ACHN (cell line): ENCODE measurements at regions not wholly inside any gene's neighbourhood (a gene's known extent, or its start where the extent isn't known, plus 50 kb on each side); places are given as distances from the start of the nearest gene placed in this dataset.
A peak's percentile ranks its signal among the peaks of the same experiment; 100 is the strongest.

Experiments
- DNase-seq: peaks from one replicate; pipeline ENCODE4 v3.0.0-alpha.2; 2015
- in situ Hi-C: cut with HindIII; loops from 2 replicates; pipeline ENCODE4 v1.10.0; 2017; ENCODE audit warnings: low sequenced_read_pairs, low pct_ligation_motif_present, low pct_unique_long_range_greater_than_20kb

DNA sequence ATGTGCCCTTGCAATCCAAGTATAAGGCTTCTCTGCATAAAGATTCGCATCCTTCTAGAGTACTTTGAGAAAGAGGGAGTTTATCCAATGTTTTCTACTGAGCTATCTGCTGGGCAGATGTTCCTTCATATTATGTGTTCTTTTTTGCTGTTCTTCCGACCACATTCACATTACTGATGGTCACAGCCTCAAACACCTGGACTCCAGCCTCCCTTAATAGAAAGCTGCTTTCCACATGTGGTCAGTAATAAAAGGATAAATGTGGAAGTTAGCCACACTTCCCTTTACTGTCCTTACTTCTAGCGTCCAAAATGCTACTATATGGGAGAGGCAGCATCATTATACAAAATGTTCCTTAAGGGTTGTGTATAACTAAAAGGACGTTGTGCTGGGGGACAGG, 116.9 kb downstream of the CD47 start:
- DNase-seq, result no peak
- in situ Hi-C loops, result no loop called here

DNA sequence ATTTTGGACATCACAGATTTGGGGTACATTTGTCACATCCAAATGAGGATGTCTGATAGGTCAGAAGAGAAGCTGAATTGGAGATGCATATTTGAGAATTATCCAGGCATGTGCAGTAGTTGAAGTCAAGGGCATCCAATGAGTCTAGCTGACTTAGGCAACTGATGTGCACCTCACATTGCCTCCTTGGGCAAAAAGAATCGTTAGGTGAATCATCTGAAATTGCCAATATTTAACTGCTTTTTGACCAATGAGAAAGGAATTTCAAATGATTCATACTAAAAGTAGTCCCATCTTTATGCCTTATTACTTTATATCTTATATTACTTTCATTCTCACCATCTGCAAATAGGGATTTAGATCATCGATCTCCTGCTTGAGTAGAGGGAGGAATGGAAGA, 117.7 kb downstream of the CD47 start:
- in situ Hi-C loops, result no loop called here
- DNase-seq, result peak; percentile 56

DNA sequence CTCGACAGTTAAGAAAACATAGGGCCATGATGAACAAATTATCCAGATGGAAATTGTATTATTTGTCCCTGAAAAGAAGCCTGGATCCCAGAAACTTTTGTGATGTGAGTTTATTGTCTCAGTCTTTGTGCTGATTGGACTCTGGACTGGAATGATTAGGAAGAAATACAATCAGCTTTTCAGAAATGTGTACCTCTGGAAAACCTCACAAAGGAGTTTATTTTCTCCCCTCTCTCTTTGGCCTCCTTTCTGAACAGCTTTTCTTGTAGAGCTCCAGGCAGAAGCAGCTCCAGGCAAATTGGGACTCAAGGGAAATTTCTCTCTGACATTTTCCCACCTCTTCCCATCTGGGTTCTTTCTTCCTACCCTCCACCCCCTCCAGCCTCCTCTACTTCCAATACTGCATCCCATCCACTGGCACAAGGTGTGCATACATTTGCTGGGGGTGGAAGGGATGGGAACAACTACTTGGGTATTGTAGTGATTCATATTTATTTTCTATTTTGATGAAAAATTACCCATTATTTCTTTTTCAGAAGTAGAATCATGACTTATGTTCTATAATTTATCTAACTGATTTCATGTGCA, 119.7 kb downstream of the CD47 start:
- in situ Hi-C loops, result no loop called here
- DNase-seq, result no peak

DNA sequence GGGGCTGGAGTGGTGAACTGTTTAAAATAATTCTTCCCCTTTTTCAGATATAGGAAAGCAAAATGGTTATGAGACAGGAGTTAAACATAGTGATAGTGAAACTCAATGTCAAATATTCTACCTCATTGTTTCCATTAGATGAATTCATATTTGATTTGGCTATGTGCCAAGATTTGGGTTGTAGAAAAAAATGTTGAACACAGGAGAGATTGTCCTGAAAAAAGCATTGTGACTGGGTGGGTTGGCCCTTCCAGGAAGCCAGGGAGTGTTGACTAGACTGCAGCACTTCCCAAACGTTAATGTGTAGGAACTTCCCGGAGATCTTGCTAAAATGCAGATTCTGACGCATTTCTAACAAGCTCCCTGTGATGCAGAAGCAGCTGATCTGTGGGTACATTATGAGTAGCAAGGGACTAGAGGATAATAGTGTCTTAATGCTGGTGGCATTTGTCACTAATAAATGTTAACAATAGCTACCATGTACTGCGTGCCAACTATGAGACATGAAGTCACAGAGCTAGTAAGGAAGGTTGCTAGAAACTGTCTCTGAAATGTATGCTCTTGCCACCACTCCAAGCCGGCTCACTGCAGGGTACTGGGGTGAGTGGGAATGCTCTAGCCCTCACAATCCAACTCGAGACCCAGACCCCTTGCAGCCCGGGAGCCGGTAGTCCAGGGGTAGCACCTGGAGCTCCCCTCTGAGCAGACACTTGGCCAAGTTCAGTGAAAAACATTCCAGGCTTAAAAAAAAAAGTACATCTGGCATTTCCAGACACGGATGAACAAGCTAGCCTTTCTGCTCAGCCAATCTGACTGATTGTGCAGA, 120.6 kb downstream of the CD47 start:
- DNase-seq, result peak; percentile 16
- in situ Hi-C loops, result no loop called here

DNA sequence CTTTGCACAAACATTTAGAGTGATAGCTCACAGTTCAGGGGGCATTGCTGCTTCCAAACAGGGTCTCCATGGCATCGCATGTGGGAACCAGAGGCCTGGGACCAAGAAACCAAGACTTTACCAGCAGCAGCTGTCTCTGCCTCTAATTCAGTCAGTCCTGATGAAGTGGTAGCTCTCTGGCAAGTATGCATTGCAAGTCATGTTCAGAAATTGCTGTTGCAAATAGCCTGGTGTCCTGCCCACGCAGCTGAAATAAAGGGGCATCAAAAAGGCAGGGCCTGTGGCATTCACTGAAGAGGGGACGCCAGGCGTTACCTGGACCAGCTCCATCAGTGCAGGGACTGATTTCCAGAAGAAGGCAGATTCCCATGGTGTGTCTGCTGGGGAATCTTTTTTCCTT, 121.3 kb downstream of the CD47 start:
- in situ Hi-C loops, result no loop called here
- no peak for DNase-seq

DNA sequence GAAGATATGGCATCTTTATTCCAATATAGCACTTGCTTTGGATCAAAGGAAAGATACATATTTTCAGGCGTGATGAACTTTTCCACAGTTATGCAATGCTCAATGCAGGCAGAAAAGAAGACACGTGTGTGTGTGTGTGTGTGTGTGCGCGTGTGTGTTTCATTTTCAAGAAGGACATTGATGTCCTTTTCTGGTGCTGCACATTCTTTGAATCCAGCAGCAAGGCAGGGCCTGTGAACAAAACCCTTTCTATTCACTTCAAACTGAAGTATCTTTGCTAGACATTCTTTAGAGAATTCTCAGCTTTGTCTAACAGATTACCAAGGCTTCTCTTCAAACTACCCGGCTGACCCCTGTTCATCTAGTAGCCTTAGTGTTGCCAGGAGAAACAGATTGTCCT, 124.6 kb downstream of the CD47 start:
- no peak for DNase-seq
- in situ Hi-C loops, result no loop called here

DNA sequence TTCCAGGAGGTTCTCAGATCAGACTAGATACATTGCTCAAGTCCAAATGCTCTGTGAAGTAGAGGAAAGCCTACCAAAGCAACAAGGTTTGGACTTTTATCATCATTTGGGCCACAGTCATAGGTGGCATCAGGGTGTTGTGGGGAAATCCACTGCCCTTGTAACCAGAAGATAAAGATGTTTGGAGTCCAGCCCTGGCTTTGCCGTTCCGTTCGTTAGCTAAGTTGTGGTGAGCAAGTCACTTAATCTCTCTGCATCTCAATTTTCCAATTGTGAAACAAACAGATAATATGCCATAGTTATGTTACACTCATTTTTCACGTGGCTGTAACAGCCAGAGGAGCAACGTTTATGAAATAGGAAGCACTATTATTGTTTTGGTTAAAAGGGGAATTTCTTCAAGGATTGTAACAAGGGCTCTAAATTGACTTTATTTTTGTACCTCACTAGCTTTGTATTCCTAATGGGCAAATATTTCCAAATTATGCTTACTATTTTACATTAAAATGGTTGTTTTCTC, 125.6 kb downstream of the CD47 start:
- no peak for DNase-seq
- in situ Hi-C loops, result no loop called here

DNA sequence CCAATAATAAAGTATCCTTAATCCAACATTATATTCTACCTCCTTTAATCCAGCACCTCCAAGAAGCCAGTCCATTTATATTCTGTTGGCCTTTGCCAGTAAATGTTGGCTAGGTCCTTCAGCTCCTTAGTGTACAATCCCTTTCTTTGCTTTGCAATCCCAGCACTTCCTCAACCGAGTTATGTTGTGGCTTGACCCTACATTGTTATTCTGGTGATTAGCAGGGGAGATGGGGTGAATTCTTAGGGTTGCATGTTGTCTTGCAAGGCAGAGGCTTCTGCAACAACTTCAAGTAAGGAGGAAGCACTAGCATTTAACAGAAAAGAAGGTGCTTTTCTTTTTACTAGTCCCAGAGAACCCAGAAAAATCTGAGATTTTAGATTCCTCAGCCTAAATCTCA, 127.2 kb downstream of the CD47 start:
- DNase-seq, result no peak
- in situ Hi-C loops, result no loop called here

DNA sequence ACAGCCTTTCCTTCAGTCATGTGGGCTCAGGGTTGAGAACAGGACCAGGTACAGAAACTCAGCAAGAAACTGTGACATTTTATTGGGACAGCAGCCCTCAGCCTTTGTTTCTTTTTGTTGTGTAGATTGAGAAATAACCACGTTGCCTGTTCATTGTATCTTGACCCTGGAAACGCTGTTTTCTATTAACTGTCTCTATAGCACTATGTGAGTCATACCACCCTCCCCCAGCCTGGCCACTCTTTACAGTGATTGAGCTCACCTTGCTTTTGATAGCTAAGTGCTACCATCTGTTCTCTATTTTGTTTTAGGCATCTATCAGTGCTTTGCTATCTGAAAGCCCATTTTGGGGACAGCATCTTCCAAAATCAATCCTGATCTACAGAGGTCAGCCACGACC, 127.9 kb downstream of the CD47 start:
- in situ Hi-C loops, result no loop called here
- peak; percentile 34 for DNase-seq

DNA sequence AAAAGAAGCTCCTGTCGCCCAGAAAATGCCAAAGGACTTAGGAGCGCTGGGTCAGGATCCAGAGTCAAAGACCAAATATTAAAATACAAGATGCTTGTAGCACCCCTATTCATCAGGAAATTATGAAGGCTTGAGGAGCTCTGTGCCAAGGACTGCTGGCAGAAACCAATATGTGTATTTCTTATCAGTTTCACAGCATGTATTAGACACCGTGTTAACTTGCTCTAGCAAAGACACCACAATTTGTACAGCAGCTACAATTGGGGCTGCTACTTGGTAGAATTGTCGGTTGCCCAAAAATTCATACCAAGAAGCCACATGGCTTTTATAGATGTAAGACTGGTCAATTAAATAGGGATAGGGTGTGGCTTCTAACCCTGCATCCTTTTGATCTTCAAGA, 128.8 kb downstream of the CD47 start:
- in situ Hi-C loops, result no loop called here
- DNase-seq, result no peak

DNA sequence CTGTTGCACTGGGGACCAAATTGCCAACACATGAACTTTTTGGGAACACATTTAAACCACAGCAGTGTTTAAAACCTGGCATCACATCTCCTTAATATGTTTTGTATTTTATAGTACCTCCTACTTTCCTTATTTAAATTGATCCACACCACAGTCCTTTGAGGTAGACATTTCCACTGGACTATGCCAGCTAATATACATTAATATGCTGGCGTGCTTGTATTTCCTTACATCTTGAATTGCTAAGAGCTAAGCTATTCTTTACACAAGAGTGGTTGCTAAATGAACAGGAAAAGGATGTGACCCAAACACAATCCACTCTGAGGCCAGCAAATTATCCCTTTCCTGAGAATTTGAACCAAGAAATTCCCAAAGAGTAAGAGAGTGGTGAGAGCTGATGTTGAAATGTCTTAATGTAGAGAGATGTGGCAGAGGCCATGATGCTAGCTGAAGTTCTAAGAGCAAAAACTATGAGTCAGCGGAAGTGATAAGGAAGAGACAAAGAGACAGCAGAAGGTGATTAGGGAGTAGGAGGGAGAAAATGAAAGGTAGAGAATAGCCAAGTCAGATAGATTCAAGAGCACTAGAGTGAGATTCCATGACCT, 131.2 kb downstream of the CD47 start:
- in situ Hi-C loops, result no loop called here
- DNase-seq, result no peak

DNA sequence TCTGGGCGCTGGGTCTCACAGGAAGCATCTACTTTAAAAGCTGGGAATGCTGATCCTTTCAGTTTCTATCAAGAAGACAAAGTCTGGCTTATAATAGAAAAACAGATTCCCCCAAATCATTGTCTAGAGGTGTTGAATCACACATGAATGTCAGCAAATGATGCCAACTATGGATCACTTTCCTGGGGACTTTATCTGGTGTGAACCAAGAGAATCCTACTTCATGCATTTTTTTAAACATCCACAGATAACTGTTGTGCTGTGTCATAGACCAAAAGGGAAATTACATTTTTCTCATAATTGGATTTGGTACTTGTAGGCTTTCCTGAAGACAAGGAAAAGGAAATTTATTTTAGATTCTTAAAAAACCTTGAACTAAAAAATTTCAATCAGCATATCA, 132.7 kb downstream of the CD47 start:
- in situ Hi-C loops, result no loop called here
- no peak for DNase-seq

DNA sequence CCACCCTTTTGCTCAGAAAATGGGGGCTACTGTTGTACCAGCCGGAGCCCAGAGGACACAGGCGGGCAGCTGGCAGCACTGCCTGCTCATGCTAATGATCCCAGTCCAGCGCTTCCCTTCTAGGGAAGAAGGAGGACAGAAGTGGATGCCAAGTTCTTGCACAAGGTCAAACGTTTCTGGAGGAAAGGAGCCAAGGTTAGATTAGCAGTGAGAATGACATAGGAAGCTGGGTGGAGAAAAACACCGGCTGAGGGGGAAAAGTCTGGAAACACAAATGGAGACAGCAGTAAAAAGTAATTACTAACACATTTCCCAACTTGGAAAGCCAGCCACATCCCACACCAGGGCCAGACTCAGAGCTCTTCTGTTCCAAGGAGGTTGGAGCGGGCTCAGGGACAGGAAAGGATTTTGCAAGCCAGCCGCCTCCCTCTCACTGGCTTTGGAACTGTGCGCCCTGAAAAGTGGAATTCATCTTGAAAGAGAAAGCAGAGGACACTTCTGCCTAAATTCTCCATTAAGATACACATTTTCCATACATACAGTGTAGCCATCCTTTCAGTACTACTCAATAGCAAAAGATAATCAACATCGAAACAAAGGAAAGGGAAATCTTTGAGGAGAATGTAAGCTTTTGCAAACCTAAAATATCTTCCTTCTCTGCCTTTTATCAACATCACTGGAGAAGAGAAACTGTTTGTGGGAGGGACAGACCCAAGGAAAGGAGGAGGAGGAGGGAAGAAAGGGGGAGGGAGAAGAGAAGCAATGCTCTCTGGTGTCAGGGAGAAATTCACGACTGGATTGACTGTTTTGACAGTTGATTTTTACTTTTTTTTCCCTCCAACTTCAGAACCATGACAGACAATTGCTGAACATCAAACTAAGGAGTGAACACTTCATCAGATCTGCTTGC, 133.6 kb downstream of the CD47 start:
- in situ Hi-C loops, result no loop called here
- DNase-seq, result no peak

DNA sequence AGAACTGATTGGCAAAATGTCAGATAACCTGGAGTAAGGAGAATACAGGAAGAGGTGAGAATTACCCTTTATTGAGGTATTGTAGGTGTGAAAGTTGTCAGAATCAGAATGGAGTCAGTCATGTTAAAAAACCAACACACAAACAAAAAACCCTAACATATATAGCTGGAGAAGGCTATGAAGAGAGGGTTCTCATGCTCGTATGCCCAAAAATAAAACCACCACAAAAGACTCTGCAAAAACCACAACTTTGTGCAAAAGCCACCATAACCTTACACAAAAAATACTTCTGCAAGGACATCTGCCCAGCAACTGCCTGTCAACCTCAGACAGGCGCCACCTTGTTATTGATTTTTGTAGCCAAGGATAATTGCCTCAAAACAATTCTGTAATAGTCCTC, 136.0 kb downstream of the CD47 start:
- in situ Hi-C loops, result no loop called here
- DNase-seq, result no peak

DNA sequence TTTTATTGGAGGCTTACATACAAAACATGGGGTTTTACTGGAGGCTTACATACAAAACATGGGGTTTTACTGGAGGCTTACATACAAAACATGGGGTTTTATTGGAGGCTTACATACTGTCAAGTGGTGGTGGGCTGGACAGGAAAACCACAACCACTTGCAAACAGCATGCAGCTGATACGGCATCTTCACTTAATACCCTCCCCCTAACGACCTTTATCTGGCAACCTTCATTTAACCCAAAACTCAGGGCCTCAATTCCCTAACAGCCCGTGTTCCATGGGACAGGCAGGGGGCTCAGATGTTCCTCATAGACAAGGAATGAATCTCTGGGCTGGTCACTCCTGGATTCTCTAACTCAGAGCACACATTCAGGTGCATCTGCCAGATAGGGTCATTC, 137.1 kb downstream of the CD47 start:
- DNase-seq, result no peak
- in situ Hi-C loops, result no loop called here

DNA sequence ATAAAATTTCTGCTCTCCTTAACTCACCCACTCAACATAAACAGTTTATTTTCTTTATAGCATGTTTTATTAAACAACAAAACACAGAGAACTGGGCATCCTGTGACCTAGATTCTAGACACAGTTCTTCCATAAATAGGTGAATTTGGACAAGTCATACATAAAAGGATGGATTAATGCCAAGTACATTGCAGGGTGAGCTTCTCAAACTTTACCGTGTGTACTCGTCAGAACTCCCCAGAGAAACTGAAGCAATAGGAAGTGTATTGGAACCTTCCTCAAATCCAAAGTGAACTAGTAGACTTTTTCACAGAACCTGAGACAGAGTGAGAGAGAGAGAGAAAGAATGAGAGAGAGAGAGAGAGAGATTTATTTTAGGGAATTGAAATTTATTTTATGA, 139.7 kb downstream of the CD47 start:
- in situ Hi-C loops, result no loop called here

DNA sequence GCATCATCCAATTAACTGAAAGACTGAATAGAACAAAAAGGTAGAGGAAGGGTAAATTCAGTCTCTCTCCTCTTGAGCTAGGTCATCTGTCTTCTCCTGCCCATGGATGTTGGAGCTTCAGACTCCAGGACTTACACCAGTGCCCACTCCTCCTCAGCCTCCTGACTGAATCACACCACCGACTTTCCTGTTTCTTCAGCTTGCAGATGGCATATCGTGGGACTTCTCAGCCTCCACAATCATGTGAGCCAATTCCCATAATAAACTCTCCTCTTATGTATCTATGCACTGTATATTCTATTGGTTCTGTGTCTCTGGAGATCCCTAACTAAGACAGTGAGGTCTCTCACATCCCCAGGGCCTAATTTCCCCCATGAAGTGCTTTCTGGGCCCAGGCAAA, 140.4 kb downstream of the CD47 start:
- in situ Hi-C loops, result no loop called here
- no peak for DNase-seq

More for the DNA sequence above, 139.7 kb downstream of the CD47 start:
- DNase-seq, result no peak

DNA sequence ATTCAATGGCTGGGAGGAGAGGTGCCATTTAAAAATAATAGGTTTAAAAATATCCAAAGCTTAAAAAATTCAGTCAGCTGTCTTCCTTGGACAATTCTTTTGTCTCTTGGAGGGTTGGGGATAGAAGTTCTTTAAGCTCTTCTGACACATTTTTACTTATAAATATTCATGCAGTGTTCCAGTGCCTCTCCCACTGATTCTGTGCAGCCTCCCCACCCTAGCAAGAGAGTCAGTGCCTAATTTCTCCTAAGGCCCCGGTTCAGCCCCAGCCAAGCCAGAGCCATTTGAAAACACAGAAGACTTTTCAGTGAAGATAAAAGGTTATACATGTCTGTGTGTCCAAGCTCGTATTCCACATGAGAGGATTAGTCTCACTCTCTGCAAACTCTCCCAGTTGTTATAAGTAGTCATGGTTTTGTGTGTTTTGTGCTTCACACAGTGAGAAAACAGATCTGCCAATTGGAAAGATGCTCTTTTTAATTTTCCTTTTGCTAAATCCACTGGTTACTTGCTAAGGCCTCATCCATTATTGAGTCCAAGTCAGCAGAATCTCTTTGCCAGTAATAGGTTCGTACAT, 141.3 kb downstream of the CD47 start:
- in situ Hi-C loops, result no loop called here
- DNase-seq, result no peak

DNA sequence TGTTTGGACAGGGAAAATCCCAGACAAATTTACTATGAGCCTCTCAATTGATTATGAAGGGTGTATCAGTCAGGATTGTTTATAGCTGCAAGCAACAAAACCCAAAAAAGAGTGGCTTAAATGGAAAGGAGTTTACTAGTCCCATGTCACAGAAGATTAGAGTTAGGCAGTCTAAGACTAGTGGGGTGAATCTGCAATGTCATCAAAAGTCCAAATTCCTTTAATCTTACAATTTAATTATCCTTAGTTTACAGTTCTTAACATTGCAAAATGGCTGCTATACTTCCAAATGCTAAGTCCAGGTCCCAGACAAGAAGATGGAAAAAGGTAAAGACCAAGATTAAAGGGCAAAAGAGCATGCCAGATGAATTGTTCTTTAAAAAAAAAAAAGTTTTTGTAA, 143.6 kb downstream of the CD47 start:
- in situ Hi-C loops, result no loop called here
- DNase-seq, result no peak
